Activated naive CD4-positive, alpha-beta T cell treated with anti-CD3 and anti-CD28 coated beads for 36 hours (primary cell): ENCODE measurements at regions not wholly inside any gene's neighbourhood (a gene's known extent, or its start where the extent isn't known, plus 50 kb on each side); places are given as distances from the start of the nearest gene placed in this dataset.

Experiments
- CTCF ChIA-PET: fragments of 350-600 bp; sonication (Branson Sonifier 250); formaldehyde crosslinking; loops from one replicate; lab custom pipeline; 2021; ENCODE audit warnings: antibody characterized with exemption; lab: Charles Lee
- DNase-seq: peaks from one replicate; pipeline ENCODE4 v3.0.0-alpha.2; 2020
- H3K27ac Mint-ChIP-seq: one replicate; pipeline ENCODE4 v1.8.0; 2021; ENCODE audit warnings: mild to moderate bottlenecking, mixed read lengths
- H3K27me3 Mint-ChIP-seq: one replicate; pipeline ENCODE4 v1.8.0; 2021; ENCODE audit warnings: low read depth, mixed read lengths
- H3K36me3 Mint-ChIP-seq: one replicate; pipeline ENCODE4 v1.8.0; 2021; ENCODE audit warnings: low read depth, mixed read lengths
- H3K4me1 Mint-ChIP-seq: one replicate; pipeline ENCODE4 v1.8.0; 2021; ENCODE audit warnings: low read depth, mixed read lengths
- H3K4me3 Mint-ChIP-seq: one replicate; pipeline ENCODE4 v1.8.0; 2021; ENCODE audit warnings: mild to moderate bottlenecking, moderate library complexity, mixed read lengths
- H3K9me3 Mint-ChIP-seq: one replicate; pipeline ENCODE4 v1.8.0; 2021; ENCODE audit warnings: mixed read lengths
- intact Hi-C: fragments of 100-400 bp; cut with micrococcal nuclease; formaldehyde crosslinking; loops from one replicate; pipeline ENCODE4 v1.15.1; 2023

DNA sequence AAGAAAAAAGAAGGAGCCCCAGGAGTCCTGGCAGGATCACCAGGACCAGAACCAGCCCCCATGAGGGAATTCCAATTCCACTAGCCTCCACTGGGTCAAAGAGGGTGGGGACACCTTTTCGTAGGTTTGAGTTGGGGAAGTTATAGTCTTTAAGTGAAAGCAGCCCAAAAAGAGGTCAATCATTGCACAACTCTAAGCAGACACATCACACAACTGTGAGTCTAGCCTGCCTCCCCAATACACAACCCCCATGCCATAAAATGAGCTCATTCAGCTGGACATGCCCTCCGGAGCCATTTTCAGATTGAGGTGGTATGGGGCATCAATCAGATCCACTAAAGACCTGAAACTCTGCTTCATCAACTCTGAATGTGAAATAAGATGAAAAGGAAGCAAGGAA, 179.9 kb downstream of the NPHP4 start:
- H3K36me3 Mint-ChIP-seq, result no peaks in the 10 kb centered on the region
- H3K4me1 Mint-ChIP-seq, result no peaks in the 10 kb centered on the region
- CTCF ChIA-PET, result no interaction called here
- no peak overlapping the region for H3K27ac Mint-ChIP-seq
- no peak overlapping the region for H3K4me3 Mint-ChIP-seq
- no peaks in the 10 kb centered on the region for H3K9me3 Mint-ChIP-seq
- intact Hi-C loops, result no loop called here
- no peak for DNase-seq
- H3K27me3 Mint-ChIP-seq, result peaks cover 12% of the 10 kb centered on the region

DNA sequence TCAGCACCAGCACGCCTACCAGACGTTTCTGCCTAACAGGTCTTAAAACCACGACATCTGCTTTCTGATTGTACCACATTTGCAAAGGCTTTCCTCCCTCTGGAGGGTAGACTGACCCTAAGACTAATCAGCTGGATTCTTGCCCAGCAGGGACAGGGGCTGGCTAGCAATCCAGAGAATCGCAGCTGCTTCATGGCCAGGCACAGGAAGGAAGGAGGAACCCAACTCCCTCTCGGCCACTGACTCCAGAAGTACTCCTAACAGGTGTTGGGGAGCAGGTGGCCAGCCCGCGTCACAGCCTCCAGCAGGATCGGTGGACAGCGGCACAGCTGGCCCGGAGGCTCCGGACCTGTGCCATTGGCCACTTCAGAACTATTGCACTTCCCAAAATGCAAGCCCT, 180.8 kb downstream of the NPHP4 start:
- DNase-seq, result no peak
- Mint-ChIP-seq H3K4me3 (no peak overlapping the region), H3K4me1 (no peaks in the 10 kb centered on the region), H3K27me3 (peaks cover 8% of the 10 kb centered on the region), H3K27ac (no peak overlapping the region), H3K36me3 (no peaks in the 10 kb centered on the region), H3K9me3 (no peaks in the 10 kb centered on the region)
- intact Hi-C loops, result no loop called here
- CTCF ChIA-PET, result no interaction called here

DNA sequence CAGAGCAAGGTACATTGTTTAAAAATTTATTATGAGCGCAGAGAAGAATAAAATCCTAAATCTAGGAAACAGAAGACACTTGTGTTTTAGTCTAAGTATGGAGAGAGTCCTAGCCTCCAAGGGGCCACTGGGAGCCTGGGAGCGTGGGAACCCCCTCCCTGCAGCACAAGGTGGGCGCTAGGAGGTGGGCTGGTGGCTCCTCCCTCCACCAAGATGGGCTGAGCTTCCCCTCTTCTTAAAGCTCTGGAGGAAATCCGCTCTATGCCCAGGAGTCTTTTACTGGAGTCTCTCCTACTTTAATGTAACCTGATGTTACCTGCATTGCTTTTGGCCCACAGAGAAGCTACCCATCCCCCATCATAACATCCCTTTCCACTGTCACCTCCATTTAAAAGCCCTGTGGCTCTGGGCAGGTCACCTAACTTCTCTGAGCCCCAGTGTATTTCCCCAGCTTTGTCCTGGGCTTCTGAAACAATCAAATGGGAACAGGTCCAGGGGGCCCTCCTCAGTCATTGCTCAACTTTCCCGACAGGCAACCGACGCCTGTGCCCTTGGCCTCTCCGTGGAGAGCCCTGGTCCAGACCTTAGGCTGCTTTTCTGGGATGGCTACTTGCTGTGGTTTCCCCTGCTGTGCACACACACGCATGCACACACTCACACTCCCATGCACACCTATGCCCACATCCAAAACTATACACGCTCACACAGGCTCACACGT, 181.5 kb downstream of the NPHP4 start:
- Mint-ChIP-seq H3K27me3 (peaks cover 4% of the 10 kb centered on the region), H3K4me3 (no peak overlapping the region), H3K27ac (no peak overlapping the region), H3K36me3 (no peaks in the 10 kb centered on the region), H3K4me1 (no peaks in the 10 kb centered on the region), H3K9me3 (no peaks in the 10 kb centered on the region)
- DNase-seq, result no peak
- CTCF ChIA-PET, result no interaction called here
- intact Hi-C loops, result no loop called here

DNA sequence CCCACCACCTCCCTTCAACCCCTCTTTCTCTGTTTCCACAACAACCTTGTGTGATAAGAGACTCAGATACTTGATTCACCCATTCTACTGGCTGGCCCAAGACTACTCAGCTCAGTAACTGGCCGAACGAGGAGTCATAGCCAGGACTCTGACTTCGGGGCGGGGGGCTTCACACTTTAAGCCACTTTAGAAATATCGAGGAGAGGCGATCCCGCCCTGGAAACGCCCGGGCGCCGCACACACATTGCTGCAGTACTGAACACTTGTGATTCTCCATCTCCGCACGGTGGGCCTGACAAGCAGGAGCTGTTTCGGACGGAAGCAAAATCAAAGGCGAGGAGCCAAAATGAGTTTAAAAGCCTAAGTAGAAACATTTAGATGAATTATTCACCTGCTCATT, 182.1 kb downstream of the NPHP4 start:
- CTCF ChIA-PET, result no interaction called here
- Mint-ChIP-seq H3K4me1 (no peaks in the 10 kb centered on the region), H3K4me3 (no peak overlapping the region), H3K9me3 (no peaks in the 10 kb centered on the region), H3K27ac (no peak overlapping the region), H3K27me3 (peaks cover 3% of the 10 kb centered on the region), H3K36me3 (no peaks in the 10 kb centered on the region)
- DNase-seq, result no peak
- intact Hi-C loops, result no loop called here

DNA sequence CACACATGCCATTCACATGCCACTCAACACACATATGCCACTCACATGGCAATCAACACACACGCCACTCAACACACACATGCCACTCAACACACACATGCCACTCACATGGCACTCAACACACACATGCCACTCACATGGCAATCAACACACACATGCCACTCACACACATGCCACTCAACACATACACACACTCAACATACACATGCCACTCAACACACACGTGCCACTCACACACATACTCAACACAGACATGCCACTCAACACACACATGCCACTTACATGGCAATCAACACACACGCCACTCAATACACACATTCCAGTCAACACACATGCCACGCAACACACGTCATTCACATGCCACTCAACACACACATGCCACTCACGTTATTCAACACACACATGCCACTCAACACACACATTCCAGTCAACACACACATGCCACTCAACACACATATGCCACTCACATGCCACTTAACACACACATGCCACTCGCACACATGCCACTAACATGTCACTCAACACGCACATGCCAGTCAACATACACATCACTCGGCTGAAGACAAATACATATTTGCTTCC, 182.9 kb downstream of the NPHP4 start:
- Mint-ChIP-seq H3K27me3 (no peaks in the 10 kb centered on the region), H3K36me3 (no peaks in the 10 kb centered on the region), H3K4me1 (no peaks in the 10 kb centered on the region), H3K4me3 (no peak overlapping the region), H3K9me3 (no peaks in the 10 kb centered on the region), H3K27ac (no peak overlapping the region)
- intact Hi-C loops, result no loop called here
- DNase-seq, result no peak
- CTCF ChIA-PET, result no interaction called here

DNA sequence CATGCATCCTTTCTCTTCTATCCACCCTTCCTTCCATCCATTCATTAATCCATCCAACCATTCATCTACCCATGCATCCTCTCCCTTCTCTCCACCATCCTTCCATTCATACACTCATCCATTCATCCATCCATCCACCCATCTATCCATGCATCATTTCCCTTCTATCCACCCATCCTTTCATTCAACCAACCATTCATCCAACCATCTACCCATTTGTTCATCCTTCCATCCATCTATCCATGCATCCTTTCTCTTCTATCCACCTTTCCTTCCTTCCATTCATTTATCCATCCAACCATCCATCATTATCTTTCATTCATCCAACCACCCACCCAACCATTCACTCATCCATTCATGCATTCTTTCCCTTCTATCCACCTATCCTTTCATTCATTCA, 188.4 kb downstream of the NPHP4 start:
- intact Hi-C loops, result no loop called here
- no peaks in the 10 kb centered on the region for H3K36me3 Mint-ChIP-seq
- H3K4me3 Mint-ChIP-seq, result no peak overlapping the region
- no peak for DNase-seq
- H3K27me3 Mint-ChIP-seq, result no peaks in the 10 kb centered on the region
- H3K27ac Mint-ChIP-seq, result no peak overlapping the region
- no peaks in the 10 kb centered on the region for H3K4me1 Mint-ChIP-seq
- H3K9me3 Mint-ChIP-seq, result no peaks in the 10 kb centered on the region
- CTCF ChIA-PET, result no interaction called here

DNA sequence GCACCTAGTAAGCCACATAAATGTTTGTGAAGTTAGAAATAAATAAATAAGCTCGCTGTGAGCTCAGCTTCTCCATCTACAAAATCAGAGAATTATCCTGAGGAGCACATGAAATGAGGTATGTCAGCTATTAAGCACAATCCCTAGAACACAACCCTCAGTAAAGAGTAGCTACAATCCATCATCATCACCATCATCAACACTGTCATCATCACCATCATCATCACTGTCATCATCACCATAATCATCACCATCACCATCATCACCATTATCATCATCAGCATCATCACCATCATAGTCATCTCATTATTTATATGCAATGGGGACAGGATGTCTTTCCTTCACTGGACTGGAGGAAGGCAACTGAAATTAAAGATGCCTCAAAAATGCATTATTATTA, 189.6 kb downstream of the NPHP4 start:
- intact Hi-C loops, result no loop called here
- H3K4me1 Mint-ChIP-seq, result no peaks in the 10 kb centered on the region
- no peak for DNase-seq
- no peaks in the 10 kb centered on the region for H3K36me3 Mint-ChIP-seq
- H3K4me3 Mint-ChIP-seq, result no peak overlapping the region
- CTCF ChIA-PET, result no interaction called here
- no peaks in the 10 kb centered on the region for H3K9me3 Mint-ChIP-seq
- H3K27me3 Mint-ChIP-seq, result no peaks in the 10 kb centered on the region
- H3K27ac Mint-ChIP-seq, result no peak overlapping the region

DNA sequence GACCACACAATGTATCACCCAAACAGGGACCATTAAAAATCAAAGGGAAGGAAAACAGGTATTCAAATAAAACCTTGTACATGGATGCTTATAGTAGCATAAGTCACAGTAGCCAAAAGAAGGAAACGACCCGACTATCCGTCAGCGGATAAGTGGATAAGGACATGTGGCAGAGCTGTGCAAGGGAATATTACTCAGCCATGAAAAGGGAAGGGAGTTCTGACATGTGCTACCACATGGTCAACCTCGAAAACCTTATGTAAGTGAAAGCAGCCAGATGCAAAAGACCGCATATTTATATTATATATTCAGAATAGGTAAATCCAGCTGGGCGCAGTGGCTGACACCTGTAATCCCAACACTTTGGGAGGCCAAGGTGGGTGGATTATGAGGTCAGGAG, 193.3 kb downstream of the NPHP4 start:
- CTCF ChIA-PET, result no interaction called here
- Mint-ChIP-seq H3K9me3 (no peaks in the 10 kb centered on the region), H3K27me3 (no peaks in the 10 kb centered on the region), H3K4me1 (no peaks in the 10 kb centered on the region), H3K27ac (no peak overlapping the region), H3K36me3 (no peaks in the 10 kb centered on the region), H3K4me3 (no peak overlapping the region)
- intact Hi-C loops, result no loop called here
- no peak for DNase-seq

DNA sequence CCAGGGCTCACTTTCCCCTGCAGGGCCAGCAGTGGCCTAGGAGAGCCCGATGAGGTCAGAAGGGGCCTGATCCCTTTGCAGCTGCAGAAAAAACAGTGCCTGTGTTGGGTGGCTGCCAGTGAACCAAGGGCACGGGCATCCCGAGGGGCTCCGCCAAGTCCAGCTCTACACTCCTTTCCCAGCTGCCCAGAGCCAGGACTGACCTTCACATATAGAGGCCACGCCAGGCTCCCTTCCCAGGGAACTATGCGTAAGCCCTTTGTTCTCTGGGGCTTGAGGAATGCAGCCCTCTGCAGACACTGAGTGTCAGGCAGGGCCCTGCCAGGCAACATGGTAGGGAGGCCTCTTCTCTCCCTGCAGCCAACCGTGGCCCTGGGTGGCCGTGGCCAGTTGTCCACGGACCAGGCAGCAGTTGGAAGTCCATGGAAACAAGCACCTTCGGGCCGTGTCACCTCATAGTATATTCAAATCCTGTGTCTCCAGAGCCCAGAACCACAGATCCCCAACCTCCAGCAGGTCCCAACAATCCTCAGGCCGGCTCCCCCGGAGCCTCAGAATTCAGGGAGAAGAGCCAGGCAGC, 194.0 kb downstream of the NPHP4 start:
- intact Hi-C loops, result no loop called here
- H3K4me1 Mint-ChIP-seq, result no peaks in the 10 kb centered on the region
- no peak overlapping the region for H3K4me3 Mint-ChIP-seq
- DNase-seq, result no peak
- no peaks in the 10 kb centered on the region for H3K27me3 Mint-ChIP-seq
- no peaks in the 10 kb centered on the region for H3K9me3 Mint-ChIP-seq
- no peak overlapping the region for H3K27ac Mint-ChIP-seq
- no peaks in the 10 kb centered on the region for H3K36me3 Mint-ChIP-seq
- CTCF ChIA-PET, result interaction anchor here (0.5 kb wide), 1 partner anchor 1046 kb away, joined by 4 read pairs; no protein-coding TSS in a partner anchor

DNA sequence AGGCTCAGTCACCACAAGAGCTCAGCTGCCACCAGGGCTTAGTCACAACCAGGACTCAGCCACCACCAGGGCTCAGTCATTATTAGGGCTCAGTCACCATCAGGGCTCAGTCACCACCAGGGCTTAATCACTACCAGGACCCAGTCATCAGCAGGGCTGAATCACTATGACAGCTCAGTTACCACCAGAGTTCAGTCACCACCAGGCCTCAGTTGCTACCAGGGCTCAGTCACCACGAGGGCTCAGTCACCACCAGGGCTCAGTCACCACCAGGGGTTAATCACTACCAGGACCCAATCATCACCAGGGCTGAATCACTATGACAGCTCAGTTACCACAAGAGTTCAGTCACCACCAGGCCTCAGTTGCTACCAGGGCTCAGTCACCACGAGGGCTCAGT, 196.2 kb downstream of the NPHP4 start:
- no peak for DNase-seq

DNA sequence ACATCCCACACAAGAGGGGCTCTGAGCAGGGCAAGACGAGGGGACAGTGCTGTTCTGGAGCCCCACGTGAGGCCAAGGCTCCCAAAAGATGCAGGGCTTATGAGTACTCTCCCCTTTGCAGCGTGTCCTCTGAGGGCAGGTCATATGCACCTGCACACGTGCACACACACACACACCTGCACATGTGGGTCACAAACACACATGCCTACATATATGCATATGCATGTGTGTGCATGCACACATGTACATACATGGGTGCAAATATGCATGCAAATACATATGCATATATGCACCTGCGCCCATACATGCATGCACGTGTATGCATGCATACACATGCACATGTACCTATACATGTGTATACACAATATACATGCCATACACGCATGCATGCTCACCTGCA, 197.9 kb downstream of the NPHP4 start:
- intact Hi-C loops, result no loop called here
- DNase-seq, result no peak
- no peaks in the 10 kb centered on the region for H3K4me1 Mint-ChIP-seq
- no peaks in the 10 kb centered on the region for H3K36me3 Mint-ChIP-seq
- peaks cover 3% of the 10 kb centered on the region for H3K27me3 Mint-ChIP-seq
- CTCF ChIA-PET, result no interaction called here
- H3K9me3 Mint-ChIP-seq, result peaks cover 5% of the 10 kb centered on the region
- H3K4me3 Mint-ChIP-seq, result no peak overlapping the region
- no peak overlapping the region for H3K27ac Mint-ChIP-seq

More for the DNA sequence above, 196.2 kb downstream of the NPHP4 start:
- no peaks in the 10 kb centered on the region for H3K9me3 Mint-ChIP-seq
- CTCF ChIA-PET, result no interaction called here
- H3K4me3 Mint-ChIP-seq, result no peak overlapping the region
- H3K27ac Mint-ChIP-seq, result no peak overlapping the region
- no peaks in the 10 kb centered on the region for H3K36me3 Mint-ChIP-seq
- H3K4me1 Mint-ChIP-seq, result no peaks in the 10 kb centered on the region
- peaks cover 2% of the 10 kb centered on the region for H3K27me3 Mint-ChIP-seq
- intact Hi-C loops, result no loop called here

DNA sequence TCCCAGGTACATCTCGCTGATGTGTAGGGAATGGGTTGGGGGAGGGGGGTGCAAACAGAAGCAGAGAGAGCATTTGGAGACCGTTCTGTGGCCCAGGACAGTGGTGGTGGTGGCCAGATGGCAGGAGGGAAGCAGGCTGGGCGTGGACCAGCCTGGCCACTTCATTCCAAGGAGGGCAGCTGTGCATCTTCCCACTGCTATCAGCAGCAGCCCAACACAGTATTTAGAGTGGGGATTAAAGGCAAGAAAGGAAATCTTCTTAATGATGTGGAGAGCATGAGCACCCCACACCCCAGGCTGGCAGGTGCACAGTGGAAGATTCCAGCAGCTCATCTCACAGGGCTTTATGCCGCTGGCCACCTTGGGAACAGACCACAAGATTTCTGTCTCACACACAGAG, 198.7 kb downstream of the NPHP4 start:
- intact Hi-C loops, result no loop called here
- DNase-seq, result no peak
- Mint-ChIP-seq H3K27ac (no peak overlapping the region), H3K27me3 (peaks cover 3% of the 10 kb centered on the region), H3K36me3 (no peaks in the 10 kb centered on the region), H3K4me3 (no peak overlapping the region), H3K4me1 (no peaks in the 10 kb centered on the region), H3K9me3 (peaks cover 5% of the 10 kb centered on the region)
- CTCF ChIA-PET, result no interaction called here

DNA sequence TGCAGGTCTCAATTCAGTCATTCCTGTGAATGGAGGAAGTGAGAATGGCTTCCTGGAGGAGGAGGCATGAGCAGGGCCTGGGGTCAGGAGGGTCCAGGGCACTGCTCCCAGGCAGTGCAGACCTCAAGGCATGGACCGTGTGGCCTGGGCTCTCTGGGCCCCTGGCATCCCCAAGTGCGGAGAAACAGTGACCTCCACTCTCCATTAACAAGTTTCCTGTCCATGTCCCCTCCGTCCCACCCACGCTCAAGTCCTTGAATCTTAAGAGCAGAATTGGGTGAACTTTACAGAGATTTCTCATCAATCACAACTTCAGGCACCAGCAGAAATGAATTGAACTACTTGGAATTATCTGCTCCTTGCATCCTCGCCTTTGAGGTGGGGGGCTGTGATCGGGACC, 211.1 kb downstream of the NPHP4 start:
- CTCF ChIA-PET, result no interaction called here
- Mint-ChIP-seq H3K4me3 (no peak overlapping the region), H3K27me3 (peaks cover 9% of the 10 kb centered on the region), H3K9me3 (peaks cover 7% of the 10 kb centered on the region), H3K27ac (no peak overlapping the region), H3K4me1 (no peaks in the 10 kb centered on the region), H3K36me3 (no peaks in the 10 kb centered on the region)
- DNase-seq, result no peak
- intact Hi-C loops, result no loop called here
